Activated CD4-positive, alpha-beta T cell treated with anti-CD3 and anti-CD28 coated beads, Interleukin-2, amount 50 U/mL, for 24 hours (primary cell): ENCODE measurements at regions not wholly inside any gene's neighbourhood (a gene's known extent, or its start where the extent isn't known, plus 50 kb on each side); places are given as distances from the start of the nearest gene placed in this dataset.
"Not testable (repeated sequence)": the region's sequence is repeated elsewhere in the genome, so short reads cannot be mapped to it uniquely, and the experiment has no call there.

Experiments
- DNase-seq, 2 donors: peaks; one replicate each; pipeline ENCODE4 v3.0.0-alpha.2; 2020; ENCODE audit warnings: low read depth in 1 of 2, low spot score in 1 of 2

DNA sequence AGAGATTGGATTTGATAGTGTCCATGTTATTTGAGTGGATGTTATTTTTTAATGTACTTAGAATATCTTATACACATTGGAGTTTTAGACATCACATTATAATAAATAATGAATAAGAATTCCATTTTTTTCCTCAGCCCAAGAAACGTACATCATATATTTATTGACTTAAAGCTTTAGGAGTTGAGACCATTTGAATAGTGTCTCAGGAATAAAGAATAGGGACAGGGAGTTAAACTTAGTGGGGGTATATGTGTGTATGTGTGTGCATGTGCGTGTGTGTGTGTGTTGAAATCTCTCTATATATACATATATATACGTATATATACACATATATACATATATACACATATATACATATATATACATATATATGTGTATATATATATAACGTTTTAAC is 542.9 kb upstream of the CHD1 start:
- DNase-seq: not testable (repeated sequence)

GRCh38 chr5:99471178-99471577 is 542.4 kb upstream of the CHD1 start:
- not testable (repeated sequence) for DNase-seq

DNA sequence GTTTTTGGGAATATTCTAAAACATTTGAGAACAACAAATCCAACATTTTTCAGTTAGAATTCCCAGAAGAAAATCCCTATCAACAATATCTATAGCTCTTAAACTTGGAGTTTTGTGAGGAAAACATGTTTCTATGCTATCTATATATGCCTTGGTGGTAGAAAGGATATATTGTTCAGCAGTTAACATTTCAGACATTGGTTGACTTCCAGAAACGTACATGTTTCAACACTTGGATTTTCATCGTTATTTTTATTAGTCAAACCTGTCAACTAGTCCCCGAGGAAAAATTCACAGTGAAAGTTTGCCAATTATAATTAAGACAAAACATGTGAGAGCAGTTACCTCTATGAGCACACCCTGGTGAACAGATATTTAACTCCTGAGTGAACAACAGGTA is 541.8 kb upstream of the CHD1 start:
- DNase-seq: not testable (repeated sequence)

DNA sequence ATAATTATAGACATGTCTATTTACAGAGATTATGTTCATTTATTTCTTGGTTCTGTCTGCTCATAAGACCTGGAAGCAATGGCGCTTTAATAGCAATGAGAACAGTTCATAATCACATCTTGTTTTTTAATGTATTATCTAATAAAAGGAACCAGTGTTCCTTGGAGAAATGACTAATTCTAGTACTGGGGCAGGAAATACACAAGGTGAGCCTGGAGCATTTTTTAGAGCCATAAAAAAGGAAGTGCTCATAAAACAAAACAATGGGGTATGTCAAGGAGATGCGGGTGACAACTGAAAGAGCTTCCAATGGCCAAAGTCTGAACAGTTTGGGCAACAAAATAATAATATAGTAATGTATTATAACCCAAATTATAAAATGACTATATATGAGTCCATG is 531.9 kb upstream of the CHD1 start:
- DNase-seq: no peak

DNA sequence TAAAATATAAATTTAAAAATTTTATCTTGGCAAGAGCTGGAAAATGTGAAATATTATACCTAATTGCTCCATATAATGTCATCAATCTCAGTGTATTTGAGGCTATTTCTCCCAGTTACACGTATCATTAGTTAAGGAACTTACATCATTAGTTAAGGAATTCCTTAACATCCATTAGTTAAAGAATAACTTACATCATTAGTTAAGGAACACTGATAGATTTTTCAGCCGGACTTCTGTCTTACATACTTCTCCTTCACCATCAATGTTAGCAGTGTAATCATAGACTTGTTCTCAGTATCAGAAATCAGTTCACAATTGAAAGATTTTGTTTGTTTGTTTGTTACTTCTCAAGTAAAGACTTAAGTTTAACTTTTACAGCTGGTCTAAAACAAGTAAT is 524.4 kb upstream of the CHD1 start:
- no peak for DNase-seq

- DNase-seq: no peak
Observed at GRCh38 chr5:99449786-99450185, 521.0 kb upstream of the CHD1 start.

DNA sequence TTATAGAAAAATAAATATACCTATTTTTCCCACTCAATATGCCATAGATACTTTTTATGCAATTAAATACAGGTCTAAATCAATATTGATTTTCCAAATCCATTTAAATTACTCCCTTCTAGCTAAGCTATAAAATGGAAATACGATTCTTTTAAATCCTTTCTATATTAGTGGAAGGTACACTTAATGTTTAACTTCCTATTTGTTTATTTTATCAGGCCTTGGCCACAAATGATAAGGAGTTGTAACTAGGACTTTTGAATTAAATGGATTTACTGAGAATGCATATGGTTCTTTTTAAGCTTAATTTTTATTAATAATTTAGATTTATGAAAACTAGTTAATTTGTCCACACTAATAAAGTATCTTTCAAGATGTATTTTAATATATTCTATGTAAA is 517.0 kb upstream of the CHD1 start:
- no peak for DNase-seq

- no peak for DNase-seq
Observed at GRCh38 chr5:99441235-99441634, 512.4 kb upstream of the CHD1 start.

DNA sequence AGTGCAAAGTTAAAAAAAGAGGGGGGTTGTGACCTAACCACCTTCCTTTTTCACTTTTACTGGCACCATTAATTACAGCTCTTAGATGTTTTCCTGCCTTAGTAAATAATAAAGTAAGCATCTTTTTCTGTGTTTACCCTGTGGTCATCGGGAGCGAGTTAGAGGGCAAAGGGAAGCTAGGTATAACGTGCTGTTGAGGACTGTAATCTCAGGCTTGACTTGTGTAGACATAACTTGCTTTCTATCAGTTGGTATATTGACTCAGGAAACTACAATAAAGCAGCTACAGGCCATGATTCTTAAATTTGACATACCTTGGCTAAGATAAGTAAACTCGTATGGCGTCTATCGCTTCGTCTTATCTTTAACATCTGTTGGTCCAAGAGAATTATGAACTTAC is 509.8 kb upstream of the CHD1 start:
- no peak for DNase-seq

GRCh38 chr5:99437986-99438385 is 509.2 kb upstream of the CHD1 start:
- DNase-seq: no peak

GRCh38 chr5:99423396-99423795 is 494.6 kb upstream of the CHD1 start:
- DNase-seq: not testable (repeated sequence)

- not testable (repeated sequence) for DNase-seq
Observed at GRCh38 chr5:99418640-99419039, 489.8 kb upstream of the CHD1 start.

GRCh38 chr5:99410386-99410785 is 481.6 kb upstream of the CHD1 start:
- DNase-seq: not testable (repeated sequence)

- not testable (repeated sequence) for DNase-seq
Observed at GRCh38 chr5:99404764-99405302, 476.0 kb upstream of the CHD1 start.

GRCh38 chr5:99400571-99400970 is 471.8 kb upstream of the CHD1 start:
- DNase-seq: not testable (repeated sequence)

DNA sequence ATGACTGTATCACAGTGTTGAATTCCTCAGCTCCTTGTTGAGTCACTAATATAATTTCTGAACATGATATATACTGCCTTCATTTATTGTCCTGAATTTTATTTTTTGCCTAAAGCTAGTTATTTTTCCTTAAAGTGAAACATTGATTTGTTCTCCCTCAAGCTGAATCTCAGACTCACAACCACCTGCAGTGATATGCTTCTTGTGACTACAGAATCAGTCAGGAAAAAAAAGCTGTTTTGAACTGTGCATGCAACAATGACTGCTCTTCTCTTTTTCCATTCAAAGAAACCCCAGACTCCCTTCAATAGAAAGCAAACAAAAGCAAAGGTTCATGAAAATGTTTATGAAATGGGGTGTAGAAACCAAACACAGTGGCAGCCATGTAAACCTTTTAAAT is 470.2 kb upstream of the CHD1 start:
- DNase-seq: no peak

- DNase-seq: no peak
Observed at GRCh38 chr5:99386406-99387077, 457.7 kb upstream of the CHD1 start.

- no peak for DNase-seq
Observed at GRCh38 chr5:99379187-99379586, 450.4 kb upstream of the CHD1 start.

GRCh38 chr5:99378443-99378842 is 449.6 kb upstream of the CHD1 start:
- DNase-seq: no peak

GRCh38 chr5:99369797-99370593 is 441.2 kb upstream of the CHD1 start:
- no peak for DNase-seq

GRCh38 chr5:99368726-99369125 is 439.9 kb upstream of the CHD1 start:
- DNase-seq: no peak

DNA sequence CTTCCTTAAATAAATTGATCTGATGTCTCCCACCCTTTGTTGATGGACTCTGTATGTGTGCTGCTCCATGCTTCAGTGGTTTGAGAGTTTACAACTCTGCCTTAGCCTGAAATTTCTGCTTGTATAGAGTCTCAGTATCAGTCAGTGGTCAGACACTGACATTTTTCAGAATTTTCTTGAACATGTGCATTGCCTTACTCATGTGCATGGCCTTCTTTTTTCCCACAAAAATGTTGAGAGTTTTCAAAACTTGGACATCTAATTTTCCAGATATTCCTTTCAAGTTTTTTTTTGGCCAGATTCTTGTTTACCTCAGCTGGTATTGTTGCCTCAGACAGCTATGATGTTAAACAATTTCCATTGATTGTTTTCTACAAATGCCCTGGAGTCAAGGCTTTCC is 427.1 kb upstream of the CHD1 start:
- DNase-seq: no peak
